GM18951 (cell line): ENCODE measurements at regions not wholly inside any gene's neighbourhood (a gene's known extent, or its start where the extent isn't known, plus 50 kb on each side); places are given as distances from the start of the nearest gene placed in this dataset.

Experiments used
- POLR2A ChIP-seq: IDR thresholded peaks from 4 replicates; pipeline ENCODE4 v1.6.1; 2011; ENCODE audit warnings: mild to moderate bottlenecking; ENCODE audit not compliant: insufficient read length, insufficient read depth; ENCODE audit errors: extremely low read depth
- in situ Hi-C: fragments of 300-500 bp; cut with MboI; formaldehyde crosslinking; loops from one replicate; pipeline ENCODE4 v1.12.0; 2022; ENCODE audit warnings: low sequenced_read_pairs, mixed read lengths, inconsistent platforms; ENCODE audit not compliant: unreplicated experiment

DNA sequence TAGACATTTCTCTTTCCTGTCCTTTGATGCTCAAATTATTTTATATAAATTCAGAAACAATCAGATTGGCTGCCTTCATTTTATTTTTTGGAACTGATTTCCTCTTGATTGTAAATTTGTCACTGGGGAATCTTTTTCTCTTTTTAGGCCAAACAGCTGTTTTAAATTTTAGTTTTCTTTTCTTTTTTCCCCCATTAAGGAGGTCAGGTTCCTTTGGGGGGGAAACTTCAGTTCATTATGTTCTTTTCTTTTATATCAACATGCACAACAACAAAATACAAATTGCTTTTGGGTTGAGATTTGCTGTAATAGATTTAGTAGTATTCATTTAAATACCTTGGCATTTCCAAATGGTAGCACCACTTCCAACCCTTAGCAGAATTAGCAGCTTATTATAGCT lies 264.8 kb upstream of the SPRY2 start:
- TF ChIP-seq POLR2A, result no peak
- in situ Hi-C loops, result no loop called here

DNA sequence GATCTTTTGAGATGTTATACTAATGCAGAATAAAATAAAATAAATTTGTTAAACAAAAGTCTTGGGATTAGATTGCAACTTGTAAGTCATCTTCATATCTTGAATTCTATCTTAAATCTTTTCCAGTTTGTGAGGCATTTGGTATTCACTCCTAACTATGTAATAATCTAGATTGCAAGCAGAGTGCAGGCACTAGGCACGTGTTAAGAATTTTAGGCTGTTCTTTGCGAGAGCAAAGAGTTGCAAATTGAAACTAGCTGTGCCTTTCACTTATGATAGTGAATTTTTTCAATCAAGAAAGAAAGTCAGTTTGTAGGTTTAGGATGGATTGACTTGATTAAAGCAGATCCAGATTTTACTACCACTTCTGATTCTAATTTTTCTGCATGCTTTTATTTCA lies 264.1 kb upstream of the SPRY2 start:
- in situ Hi-C loops, result no loop called here
- no peak for TF ChIP-seq POLR2A

DNA sequence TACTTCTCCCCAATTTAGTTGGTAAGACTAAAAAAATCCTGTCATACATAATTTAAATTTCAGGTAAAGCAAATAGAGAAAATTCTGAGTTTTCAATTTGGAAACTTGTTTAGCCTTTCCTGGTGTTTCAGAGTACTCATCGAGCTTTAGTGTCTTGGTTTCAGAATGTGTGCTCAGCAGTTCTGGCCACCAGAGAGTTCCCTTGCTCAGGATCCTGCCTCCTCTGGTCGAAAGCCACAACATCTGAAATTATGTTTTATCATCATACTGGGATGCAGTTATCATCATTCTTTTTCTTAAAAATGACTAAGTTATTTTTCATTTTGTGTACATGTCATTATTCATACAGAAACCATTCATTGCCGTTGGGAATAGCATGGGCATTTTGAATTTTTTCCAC lies 263.2 kb upstream of the SPRY2 start:
- TF ChIP-seq POLR2A, result no peak
- in situ Hi-C loops, result no loop called here

DNA sequence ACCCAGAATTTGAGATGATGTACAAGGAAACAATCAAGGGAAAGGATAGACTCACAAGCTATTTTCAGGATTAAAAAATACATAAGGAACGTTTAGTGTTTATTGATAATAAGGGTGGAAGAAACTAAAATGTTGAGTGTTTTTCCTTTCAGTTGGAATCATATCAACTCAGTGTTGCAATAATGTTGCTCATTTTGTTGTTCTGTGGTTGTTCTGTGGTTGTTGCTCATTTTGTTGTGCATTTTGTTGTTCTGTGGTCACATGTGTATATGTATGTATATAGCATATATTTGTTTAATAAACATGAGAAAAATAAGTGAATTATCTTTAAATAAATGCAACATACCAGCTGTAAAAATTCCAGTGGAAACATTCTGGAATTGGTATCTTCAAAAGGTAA lies 262.4 kb upstream of the SPRY2 start:
- in situ Hi-C loops, result no loop called here

DNA sequence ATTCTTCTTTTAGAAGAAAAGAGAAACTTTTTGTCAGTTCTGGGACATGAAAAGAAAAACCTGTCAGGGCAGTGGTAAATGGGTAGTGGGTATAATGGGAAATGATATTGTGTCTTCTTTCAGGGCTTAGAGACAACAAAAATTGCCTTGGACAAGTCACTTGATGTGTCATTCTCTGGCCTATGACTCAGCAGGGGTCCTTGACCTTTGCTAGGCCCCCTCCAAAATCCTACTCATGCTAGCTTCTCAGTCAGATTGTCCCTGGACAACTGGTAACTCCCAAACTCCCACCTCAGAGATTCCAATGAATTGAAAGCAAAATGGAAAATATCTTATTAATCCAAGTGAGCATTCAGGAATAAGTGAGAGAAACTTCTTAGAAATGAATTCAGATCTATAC lies 258.8 kb upstream of the SPRY2 start:
- no peak for TF ChIP-seq POLR2A
- in situ Hi-C loops, result no loop called here

More for the DNA sequence above, 262.4 kb upstream of the SPRY2 start:
- no peak for TF ChIP-seq POLR2A

DNA sequence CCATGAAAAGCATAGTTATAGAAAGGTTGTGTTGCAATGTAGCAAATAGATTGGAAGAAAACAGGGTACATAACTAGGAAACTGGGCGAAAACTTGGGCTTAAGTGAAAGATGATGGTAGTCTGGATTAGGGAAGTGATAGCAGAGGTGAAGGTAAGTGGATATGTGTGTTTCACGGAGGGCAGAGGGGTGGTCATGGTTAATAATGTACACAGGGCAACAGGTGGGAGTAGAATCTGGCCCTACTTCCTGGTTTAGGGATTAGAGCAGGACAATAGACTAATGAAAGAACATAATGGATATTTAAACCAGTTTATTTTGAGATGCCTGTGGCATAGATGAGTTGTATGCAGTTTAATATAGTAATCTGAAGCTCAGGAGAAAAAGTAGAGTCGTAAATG lies 257.3 kb upstream of the SPRY2 start:
- TF ChIP-seq POLR2A, result no peak
- in situ Hi-C loops, result no loop called here

DNA sequence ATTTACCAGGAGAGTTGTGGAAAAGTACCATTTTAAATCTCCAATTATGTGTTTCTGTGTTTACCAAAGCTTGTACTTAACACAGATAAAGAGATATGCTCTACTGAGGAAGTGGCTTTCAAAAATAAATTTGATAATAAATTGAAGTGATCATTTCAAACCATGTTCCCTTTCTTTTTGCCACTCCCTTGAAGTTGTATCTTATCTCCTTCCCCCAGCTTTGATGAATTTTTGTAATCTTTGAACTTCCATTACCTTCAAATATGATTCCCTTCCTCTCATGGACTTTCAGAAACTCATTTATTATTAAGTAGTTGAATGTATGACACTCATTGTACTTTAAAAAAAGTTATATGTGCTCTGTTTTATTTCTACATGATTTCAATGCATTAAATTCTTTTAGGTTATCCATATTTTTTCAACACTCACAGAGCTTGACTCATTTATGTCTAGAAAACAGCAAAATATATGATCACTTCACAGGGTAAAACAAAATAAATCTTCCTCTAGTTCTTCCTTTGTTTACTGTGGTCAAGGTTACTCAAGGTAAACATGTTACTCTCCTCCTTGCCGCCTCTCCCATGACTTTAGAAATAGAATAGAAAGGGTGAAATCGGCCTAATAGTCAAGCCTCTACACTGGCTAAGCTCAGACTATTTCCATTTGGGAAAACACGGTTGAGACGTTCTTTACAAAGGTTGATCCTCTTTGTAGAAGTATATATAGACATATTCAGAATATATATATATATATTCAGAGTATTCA lies 251.2 kb upstream of the SPRY2 start:
- in situ Hi-C loops, result no loop called here
- TF ChIP-seq POLR2A, result no peak

DNA sequence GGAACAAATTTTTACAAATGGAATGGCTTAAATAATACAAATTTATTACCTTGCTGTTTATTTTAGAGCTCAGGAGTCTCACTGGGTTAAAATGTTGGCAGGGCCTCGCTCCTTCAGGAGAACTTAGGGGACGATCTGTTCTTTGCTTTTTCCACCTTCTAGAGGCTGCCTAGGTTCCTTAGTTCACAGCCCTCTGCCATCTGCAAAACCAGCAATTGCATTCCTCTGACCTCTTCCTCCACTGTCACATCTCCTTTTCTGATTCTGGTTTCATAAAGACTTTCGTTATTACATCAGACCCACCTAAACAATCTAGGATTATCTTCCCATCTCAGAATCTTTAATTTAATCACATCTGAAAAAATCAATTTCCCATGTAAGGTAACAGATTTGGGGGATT lies 249.6 kb upstream of the SPRY2 start:
- in situ Hi-C loops, result no loop called here

DNA sequence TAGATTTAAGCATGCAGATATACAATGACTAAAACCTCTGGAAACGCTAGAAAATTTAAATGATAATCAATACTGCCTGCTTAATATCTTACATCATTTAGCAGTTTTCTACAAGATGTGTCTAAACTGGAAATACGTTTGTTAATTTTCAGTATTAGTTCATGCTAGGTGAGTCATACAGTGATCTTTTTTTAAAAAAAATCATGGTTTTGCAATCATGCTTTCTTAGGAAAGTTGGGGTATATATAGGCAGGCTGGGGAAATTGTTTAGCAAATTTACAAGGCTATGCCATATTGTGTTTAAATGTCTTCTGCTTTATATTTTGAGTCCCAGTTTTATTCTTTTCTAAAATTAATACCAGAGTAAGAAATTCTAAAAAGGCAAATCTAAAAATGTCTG lies 245.4 kb upstream of the SPRY2 start:
- no peak for TF ChIP-seq POLR2A
- in situ Hi-C loops, result no loop called here

More for the DNA sequence above, 249.6 kb upstream of the SPRY2 start:
- no peak for TF ChIP-seq POLR2A

DNA sequence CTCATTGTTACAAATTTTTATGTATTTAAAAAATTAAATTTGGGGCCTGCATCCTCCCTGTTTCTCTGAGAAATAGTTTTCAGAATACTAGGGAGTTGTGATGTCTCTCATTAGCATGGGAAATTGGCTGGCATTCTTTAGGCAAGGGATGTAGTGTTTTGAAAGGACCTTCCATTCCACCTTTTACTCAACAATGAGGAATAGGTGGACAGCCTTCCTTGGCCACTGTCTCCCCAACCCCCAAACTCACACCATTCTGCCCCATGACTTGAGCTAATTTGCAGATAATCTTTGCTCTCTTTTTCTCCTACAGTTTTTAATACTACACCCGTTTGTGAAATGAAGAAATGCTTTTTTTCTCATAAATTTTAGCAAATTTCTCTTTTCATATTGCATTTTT lies 244.6 kb upstream of the SPRY2 start:
- in situ Hi-C loops, result no loop called here
- TF ChIP-seq POLR2A, result no peak

DNA sequence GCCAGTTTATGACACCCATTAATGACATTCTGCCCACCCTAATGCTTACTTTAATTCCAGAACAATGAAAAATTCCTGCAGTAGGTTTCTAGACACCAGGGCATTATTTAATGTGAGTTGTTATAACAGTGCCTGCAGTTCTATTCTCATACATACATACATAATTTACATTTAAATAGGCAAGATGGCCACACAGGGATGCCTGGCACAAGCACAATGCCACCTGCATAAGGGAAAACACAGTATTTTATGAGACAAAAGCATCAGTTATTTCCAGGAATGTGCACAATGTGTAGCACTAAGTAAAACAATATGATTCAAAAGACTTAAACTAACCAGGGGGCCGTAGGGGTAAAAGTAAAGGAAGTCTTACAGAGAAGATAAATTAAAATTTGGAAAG lies 243.9 kb upstream of the SPRY2 start:
- in situ Hi-C loops, result no loop called here
- TF ChIP-seq POLR2A, result no peak

DNA sequence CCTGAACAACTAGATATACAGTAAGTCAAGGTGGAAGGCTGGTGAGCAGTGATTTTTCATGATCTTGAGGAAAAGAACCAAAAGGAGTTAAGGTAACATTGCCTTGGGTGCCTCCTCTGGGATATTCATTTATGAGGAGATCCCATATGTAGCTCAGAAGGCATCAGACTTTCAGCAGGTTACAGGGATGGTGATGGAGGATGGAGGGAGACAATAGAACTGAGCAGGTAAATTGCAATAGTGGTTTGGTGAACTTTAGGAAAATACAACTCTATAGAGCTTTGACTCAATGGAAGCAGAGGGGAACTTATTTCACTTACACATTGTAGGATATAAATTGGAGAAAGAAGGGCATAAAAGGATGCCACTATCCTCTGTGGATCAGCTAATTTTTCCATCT lies 243.4 kb upstream of the SPRY2 start:
- TF ChIP-seq POLR2A, result no peak
- in situ Hi-C loops, result no loop called here

DNA sequence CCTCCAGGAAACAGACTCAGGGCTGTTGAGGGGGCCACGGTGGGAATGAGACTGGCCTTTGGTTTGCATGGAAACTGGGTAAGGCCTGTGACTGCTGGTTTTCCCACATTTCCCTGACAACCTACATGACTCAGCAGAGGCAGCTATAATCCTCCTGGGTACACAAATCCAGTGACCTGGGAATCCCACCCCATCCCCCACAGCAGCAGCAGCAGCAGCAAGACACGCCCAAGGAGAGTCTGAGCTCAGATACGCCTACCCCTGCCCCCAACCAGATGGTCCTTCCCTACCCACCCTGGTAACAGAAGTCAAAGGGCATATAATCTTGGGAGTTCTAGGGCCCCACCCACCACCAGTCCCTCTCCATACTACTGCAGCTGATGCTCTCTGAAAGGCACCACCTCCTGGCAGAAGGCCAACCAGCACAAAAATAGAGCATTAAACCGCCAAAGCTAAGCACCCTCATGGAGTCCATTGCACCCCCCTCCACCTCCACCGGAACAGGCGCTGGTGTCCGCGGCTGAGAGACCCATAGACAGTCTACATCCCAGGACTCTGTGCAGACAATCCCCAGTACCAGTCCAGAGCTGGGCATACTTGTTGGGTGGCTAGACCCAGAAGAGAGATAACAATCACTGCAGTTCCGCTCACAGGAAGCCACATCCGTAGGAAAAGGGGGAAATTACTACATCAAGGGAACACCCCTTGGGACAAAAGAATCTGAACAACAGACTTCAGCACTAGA lies 237.2 kb upstream of the SPRY2 start:
- TF ChIP-seq POLR2A, result no peak
- in situ Hi-C loops, result no loop called here

DNA sequence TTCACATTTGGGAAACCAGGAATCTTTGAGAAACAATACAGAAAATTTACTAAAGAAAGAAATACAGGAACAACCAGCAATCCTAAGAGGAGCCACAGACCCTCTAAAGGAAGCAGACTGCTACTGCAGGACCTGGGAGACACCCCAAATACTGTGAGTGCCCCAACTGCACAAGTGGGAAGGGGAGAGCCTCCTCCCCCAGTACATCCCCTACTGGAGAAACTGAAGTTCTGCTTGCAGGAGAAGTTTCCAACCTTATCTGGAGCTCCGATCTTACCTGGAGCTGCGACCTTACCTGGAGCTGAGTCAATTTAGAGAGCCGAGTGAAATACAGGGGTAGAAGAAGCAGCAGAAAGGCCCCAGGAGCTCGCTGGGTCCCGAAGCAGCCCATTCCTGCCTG lies 236.4 kb upstream of the SPRY2 start:
- no peak for TF ChIP-seq POLR2A
- in situ Hi-C loops, result no loop called here
